H9 (cell line): ENCODE measurements at regions not wholly inside any gene's neighbourhood (a gene's known extent, or its start where the extent isn't known, plus 50 kb on each side); places are given as distances from the start of the nearest gene placed in this dataset.

Source experiments
- DNase-seq: peaks from one replicate; pipeline ENCODE4 v3.0.0-alpha.2; 2017
- H2AFZ ChIP-seq: one replicate; pipeline ENCODE4 v1.6.1; 2013; ENCODE audit warnings: mild to moderate bottlenecking, low read length, control low read depth, moderate library complexity
- H2AK5ac ChIP-seq: 2 replicates; pipeline ENCODE4 v1.6.1; 2013; ENCODE audit warnings: low read length, control low read depth, mixed read lengths; ENCODE audit not compliant: insufficient read length
- H2BK120ac ChIP-seq: one replicate; pipeline ENCODE4 v1.6.1; 2013; ENCODE audit warnings: low read depth, mild to moderate bottlenecking, low read length, control low read depth, inconsistent platforms; ENCODE audit not compliant: poor library complexity, severe bottlenecking
- H2BK12ac ChIP-seq: 2 replicates; pipeline ENCODE4 v1.6.1; 2013; ENCODE audit warnings: low read length, control low read depth, mixed read lengths, low read depth; ENCODE audit not compliant: insufficient read length
- H2BK15ac ChIP-seq: 2 replicates; pipeline ENCODE4 v1.6.1; 2013; ENCODE audit warnings: low read depth, low read length, control low read depth
- H2BK20ac ChIP-seq: one replicate; pipeline ENCODE4 v1.6.1; 2013; ENCODE audit warnings: low read depth, mild to moderate bottlenecking, low read length, control low read depth, inconsistent platforms; ENCODE audit not compliant: poor library complexity, severe bottlenecking
- H2BK5ac ChIP-seq: 2 replicates; pipeline ENCODE4 v1.6.1; 2013; ENCODE audit warnings: low read length, control low read depth, mixed read lengths; ENCODE audit not compliant: insufficient read length
- H3K14ac ChIP-seq: 2 replicates; pipeline ENCODE4 v1.6.1; 2013; ENCODE audit warnings: low read length, control low read depth; ENCODE audit not compliant: insufficient read depth
- H3K18ac ChIP-seq: 2 replicates; pipeline ENCODE4 v1.6.1; 2013; ENCODE audit warnings: low read depth, mild to moderate bottlenecking, mixed read lengths, low read length, control low read depth; ENCODE audit not compliant: insufficient read length
- H3K23ac ChIP-seq: 2 replicates; pipeline ENCODE4 v1.6.1; 2013; ENCODE audit warnings: low read length, control low read depth, mixed read lengths, low read depth; ENCODE audit not compliant: insufficient read length
- H3K23me2 ChIP-seq: 2 replicates; pipeline ENCODE4 v1.6.1; 2013; ENCODE audit warnings: low read depth, mild to moderate bottlenecking, mixed read lengths, low read length, control low read depth; ENCODE audit not compliant: insufficient read length, poor library complexity, severe bottlenecking
- H3K27ac ChIP-seq: 2 replicates; pipeline ENCODE4 v1.5.1; 2013; ENCODE audit warnings: low read length, control low read depth, mixed read lengths, low read depth; ENCODE audit not compliant: insufficient read length
- H3K27me3 ChIP-seq: 2 replicates; pipeline ENCODE4 v1.6.1; 2013; ENCODE audit warnings: low read length, control low read depth, inconsistent platforms; ENCODE audit not compliant: insufficient read depth
- H3K4ac ChIP-seq: 2 replicates; pipeline ENCODE4 v1.6.1; 2013; ENCODE audit warnings: low read depth, mild to moderate bottlenecking, control low read depth, inconsistent platforms, low read length, moderate library complexity
- H3K4me1 ChIP-seq: 2 replicates; pipeline ENCODE4 v1.6.1; 2013; ENCODE audit warnings: low read length, control low read depth, inconsistent platforms; ENCODE audit not compliant: insufficient read depth
- H3K4me2 ChIP-seq: 2 replicates; pipeline ENCODE4 v1.6.1; 2013; ENCODE audit warnings: low read length, control low read depth, mixed read lengths; ENCODE audit not compliant: insufficient read length, insufficient read depth
- H3K56ac ChIP-seq: 2 replicates; pipeline ENCODE4 v1.6.1; 2013; ENCODE audit warnings: low read depth, mild to moderate bottlenecking, mixed read lengths, low read length, control low read depth; ENCODE audit not compliant: insufficient read length
- H3K79me1 ChIP-seq: 2 replicates; pipeline ENCODE4 v1.6.1; 2013; ENCODE audit warnings: low read depth, mild to moderate bottlenecking, moderate library complexity, low read length, control low read depth, inconsistent platforms; ENCODE audit not compliant: insufficient read depth, poor library complexity, severe bottlenecking
- H3K79me2 ChIP-seq: 2 replicates; pipeline ENCODE4 v1.6.1; 2013; ENCODE audit warnings: low read length, control low read depth, inconsistent platforms; ENCODE audit not compliant: insufficient read depth
- H3K9ac ChIP-seq: 2 replicates; pipeline ENCODE4 v1.6.1; 2013; ENCODE audit warnings: low read length, control low read depth, mixed read lengths; ENCODE audit not compliant: insufficient read length; ENCODE audit errors: extremely low read depth
- H3K9me3 ChIP-seq: one replicate; pipeline ENCODE4 v1.6.1; 2013; ENCODE audit warnings: low read depth, low read length, inconsistent platforms; ENCODE audit not compliant: control insufficient read depth
- H3T11ph ChIP-seq: one replicate; pipeline ENCODE4 v1.6.1; 2013; ENCODE audit warnings: mild to moderate bottlenecking, low read length, control low read depth, inconsistent platforms
- H4K20me1 ChIP-seq: one replicate; pipeline ENCODE4 v1.6.1; 2013; ENCODE audit not compliant: control insufficient read depth, insufficient read length, insufficient read depth
- H4K5ac ChIP-seq: 2 replicates; pipeline ENCODE4 v1.6.1; 2013; ENCODE audit warnings: low read depth, mild to moderate bottlenecking, mixed read lengths, low read length, control low read depth; ENCODE audit not compliant: insufficient read length
- H4K8ac ChIP-seq: replicated peaks from 2 replicates; pipeline ENCODE4 v1.6.1; 2013; ENCODE audit warnings: low read length, control low read depth, mixed read lengths, low read depth; ENCODE audit not compliant: insufficient read length
- H4K91ac ChIP-seq: 2 replicates; pipeline ENCODE4 v1.6.1; 2013; ENCODE audit warnings: low read depth, mild to moderate bottlenecking, moderate library complexity, mixed read lengths, low read length, control low read depth; ENCODE audit not compliant: insufficient read length
- H3K27ac Mint-ChIP-seq, 3 experiments: 2 replicates in 2 of 3; 3 replicates in 1 of 3; pipeline ENCODE4 v1.8.0; 2020 to 2021; ENCODE audit warnings: mixed read lengths in 3 of 3, mild to moderate bottlenecking in 1 of 3, moderate library complexity in 1 of 3
- H3K27me3 Mint-ChIP-seq: 2 replicates; pipeline ENCODE4 v1.8.0; 2021; ENCODE audit warnings: low read depth, mild to moderate bottlenecking, moderate library complexity, mixed read lengths
- H3K36me3 Mint-ChIP-seq, 3 experiments: 2 replicates in 2 of 3; 3 replicates in 1 of 3; pipeline ENCODE4 v1.8.0; 2020 to 2021; ENCODE audit warnings: low read depth in 3 of 3, mixed read lengths in 3 of 3; ENCODE audit not compliant: insufficient read depth in 1 of 3
- H3K4me1 Mint-ChIP-seq, 2 experiments: 2 replicates each; pipeline ENCODE4 v1.8.0; 2020; ENCODE audit warnings: mixed read lengths in 2 of 2
- H3K4me3 Mint-ChIP-seq, 2 experiments: 2 replicates in 1 of 2; 3 replicates in 1 of 2; pipeline ENCODE4 v1.8.0; 2020 to 2021; ENCODE audit warnings: mild to moderate bottlenecking in 2 of 2, mixed read lengths in 2 of 2, moderate library complexity in 1 of 2
- H3K9me3 Mint-ChIP-seq, 2 experiments: 2 replicates in 1 of 2; 3 replicates in 1 of 2; pipeline ENCODE4 v1.8.0; 2020; ENCODE audit warnings: mild to moderate bottlenecking in 2 of 2, mixed read lengths in 2 of 2, moderate library complexity in 1 of 2
- CTCF ChIP-seq: fragments of 200-600 bp; sonication (generic); conservative IDR thresholded peaks from 3 replicates; pipeline ENCODE4 v1.8.0; 2021; ENCODE audit warnings: antibody characterized with exemption, mild to moderate bottlenecking
- WGBS: extraction: QIAGEN DNeasy Blood & Tissue Kit; methylation state at CpG from one replicate; pipeline ENCODE4 v1.1.7; 2013; ENCODE audit warnings: missing lambda C conversion rate, low lambda C conversion rate, mixed read lengths; ENCODE audit not compliant: insufficient read length; ENCODE audit errors: extremely low coverage; 5-methylcytosine and 5-hydroxymethylcytosine counted together

GRCh38 chr6:170027647-170028043 is 263.2 kb downstream of the DLL1 start:
- Histone ChIP-seq H3K23ac (no peak overlapping the region), H2BK5ac (no peak overlapping the region), H3K9ac (no peak overlapping the region), H2BK120ac (no peak overlapping the region), H3K27me3 (no peaks in the 10 kb centered on the region), H3K56ac (no peak overlapping the region), H3K9me3 (no peaks in the 10 kb centered on the region), H2BK20ac (no peak overlapping the region), H4K91ac (no peak overlapping the region), H3K27ac (no peak overlapping the region), H3K79me1 (no peaks in the 10 kb centered on the region), H2AFZ (no peak overlapping the region), H3K14ac (no peak overlapping the region), H3K18ac (no peak overlapping the region), H2BK15ac (no peak overlapping the region), H3K4me2 (no peak overlapping the region), H2BK12ac (no peak overlapping the region), H4K8ac (no peak overlapping the region), H2AK5ac (no peak overlapping the region), H3K79me2 (no peaks in the 10 kb centered on the region), H3T11ph (no peak overlapping the region), H4K20me1 (no peaks in the 10 kb centered on the region), H3K4ac (no peak overlapping the region), H4K5ac (no peak overlapping the region), H3K4me1 (no peaks in the 10 kb centered on the region), H3K23me2 (no peaks in the 10 kb centered on the region)
- no peak overlapping the region for H3K4me3 Mint-ChIP-seq
- no CpG with 5 or more reads among the region's 4 CpGs for WGBS
- peaks cover 9% of the 10 kb centered on the region for H3K27me3 Mint-ChIP-seq
- H3K9me3 Mint-ChIP-seq = peaks cover 1 to 6% of the 10 kb centered on the region in 2 experiments; a peak in 3 of 5 replicates
- H3K36me3 Mint-ChIP-seq = peaks cover 0 to under 1% (median 0%) of the 10 kb centered on the region in 3 experiments; a peak in 3 of 7 replicates
- TF ChIP-seq CTCF = no peak
- no peak for DNase-seq
- H3K4me1 Mint-ChIP-seq = peaks cover 4 to 7% of the 10 kb centered on the region in 2 experiments; a peak in 2 of 4 replicates
- no peak overlapping the region; a peak in 1 of 7 replicates for H3K27ac Mint-ChIP-seq
